ENCODE measurements at regions not wholly inside any gene's neighbourhood (a gene's known extent, or its start where the extent isn't known, plus 50 kb on each side); places are given as distances from the start of the nearest gene placed in this dataset.

DNA sequence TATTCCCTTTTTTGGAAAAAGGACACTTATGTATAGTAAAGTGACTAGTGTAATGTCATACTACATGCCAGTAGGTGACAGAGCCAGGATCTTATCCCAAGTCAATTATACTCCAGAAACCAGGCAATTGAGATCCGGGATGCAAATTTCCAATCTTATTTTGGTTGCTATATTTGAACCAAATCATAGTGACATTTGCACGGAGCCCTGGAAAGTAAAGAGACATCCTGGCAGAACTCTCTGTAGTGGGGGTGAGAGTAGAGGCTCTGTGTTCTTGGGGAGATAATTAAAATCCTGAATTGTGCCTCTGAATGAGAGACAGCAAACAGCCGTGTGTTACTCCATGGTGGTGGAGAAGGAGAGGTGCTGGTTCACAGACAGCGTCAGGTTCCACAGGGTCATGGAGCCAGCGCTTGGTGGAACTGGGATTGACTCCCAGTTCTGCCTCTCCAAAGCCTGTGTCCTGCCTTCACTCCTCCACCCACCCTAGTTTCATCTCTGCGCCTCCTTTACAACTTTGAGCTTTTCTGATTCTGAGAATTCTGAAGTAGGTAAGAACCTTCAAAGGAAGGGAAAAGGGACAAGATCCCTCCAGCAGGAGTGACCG is 432.3 kb downstream of the PTPRU start:
- TF ChIP-seq NFE2L2 (conservative IDR thresholded peaks at IDR 0.05; ENCODE audit: low read length) (no peak), POLR2A (IDR thresholded peaks at IDR 0.05; ENCODE audit: low read length) (no peak), HOXB5 (CRISPR knock-in tag; IDR thresholded peaks at IDR 0.05) (no peak), MAFK (IDR thresholded peaks at IDR 0.05; ENCODE audit: partially characterized antibody) (no peak), CHD4 (IDR thresholded peaks at IDR 0.05; ENCODE audit: borderline replicate concordance) (no peak), RAD21 (conservative IDR thresholded peaks at IDR 0.05 in 1 of 2, IDR thresholded peaks at IDR 0.05 in 1 of 2) (no peak), SMC3 (IDR thresholded peaks at IDR 0.05) (no peak), MYC (IDR thresholded peaks at IDR 0.05; ENCODE audit: borderline replicate concordance, low read length) (no peak)
- TF ChIP-seq, protein P1, sequence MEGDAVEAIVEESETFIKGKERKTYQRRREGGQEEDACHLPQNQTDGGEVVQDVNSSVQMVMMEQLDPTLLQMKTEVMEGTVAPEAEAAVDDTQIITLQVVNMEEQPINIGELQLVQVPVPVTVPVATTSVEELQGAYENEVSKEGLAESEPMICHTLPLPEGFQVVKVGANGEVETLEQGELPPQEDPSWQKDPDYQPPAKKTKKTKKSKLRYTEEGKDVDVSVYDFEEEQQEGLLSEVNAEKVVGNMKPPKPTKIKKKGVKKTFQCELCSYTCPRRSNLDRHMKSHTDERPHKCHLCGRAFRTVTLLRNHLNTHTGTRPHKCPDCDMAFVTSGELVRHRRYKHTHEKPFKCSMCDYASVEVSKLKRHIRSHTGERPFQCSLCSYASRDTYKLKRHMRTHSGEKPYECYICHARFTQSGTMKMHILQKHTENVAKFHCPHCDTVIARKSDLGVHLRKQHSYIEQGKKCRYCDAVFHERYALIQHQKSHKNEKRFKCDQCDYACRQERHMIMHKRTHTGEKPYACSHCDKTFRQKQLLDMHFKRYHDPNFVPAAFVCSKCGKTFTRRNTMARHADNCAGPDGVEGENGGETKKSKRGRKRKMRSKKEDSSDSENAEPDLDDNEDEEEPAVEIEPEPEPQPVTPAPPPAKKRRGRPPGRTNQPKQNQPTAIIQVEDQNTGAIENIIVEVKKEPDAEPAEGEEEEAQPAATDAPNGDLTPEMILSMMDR (IDR thresholded peaks at IDR 0.05): no peak
- TF ChIP-seq, protein P2, sequence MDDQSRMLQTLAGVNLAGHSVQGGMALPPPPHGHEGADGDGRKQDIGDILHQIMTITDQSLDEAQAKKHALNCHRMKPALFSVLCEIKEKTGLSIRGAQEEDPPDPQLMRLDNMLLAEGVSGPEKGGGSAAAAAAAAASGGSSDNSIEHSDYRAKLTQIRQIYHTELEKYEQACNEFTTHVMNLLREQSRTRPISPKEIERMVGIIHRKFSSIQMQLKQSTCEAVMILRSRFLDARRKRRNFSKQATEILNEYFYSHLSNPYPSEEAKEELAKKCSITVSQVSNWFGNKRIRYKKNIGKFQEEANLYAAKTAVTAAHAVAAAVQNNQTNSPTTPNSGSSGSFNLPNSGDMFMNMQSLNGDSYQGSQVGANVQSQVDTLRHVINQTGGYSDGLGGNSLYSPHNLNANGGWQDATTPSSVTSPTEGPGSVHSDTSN (IDR thresholded peaks at IDR 0.05): no peak
- TF ChIP-seq, protein P3, sequence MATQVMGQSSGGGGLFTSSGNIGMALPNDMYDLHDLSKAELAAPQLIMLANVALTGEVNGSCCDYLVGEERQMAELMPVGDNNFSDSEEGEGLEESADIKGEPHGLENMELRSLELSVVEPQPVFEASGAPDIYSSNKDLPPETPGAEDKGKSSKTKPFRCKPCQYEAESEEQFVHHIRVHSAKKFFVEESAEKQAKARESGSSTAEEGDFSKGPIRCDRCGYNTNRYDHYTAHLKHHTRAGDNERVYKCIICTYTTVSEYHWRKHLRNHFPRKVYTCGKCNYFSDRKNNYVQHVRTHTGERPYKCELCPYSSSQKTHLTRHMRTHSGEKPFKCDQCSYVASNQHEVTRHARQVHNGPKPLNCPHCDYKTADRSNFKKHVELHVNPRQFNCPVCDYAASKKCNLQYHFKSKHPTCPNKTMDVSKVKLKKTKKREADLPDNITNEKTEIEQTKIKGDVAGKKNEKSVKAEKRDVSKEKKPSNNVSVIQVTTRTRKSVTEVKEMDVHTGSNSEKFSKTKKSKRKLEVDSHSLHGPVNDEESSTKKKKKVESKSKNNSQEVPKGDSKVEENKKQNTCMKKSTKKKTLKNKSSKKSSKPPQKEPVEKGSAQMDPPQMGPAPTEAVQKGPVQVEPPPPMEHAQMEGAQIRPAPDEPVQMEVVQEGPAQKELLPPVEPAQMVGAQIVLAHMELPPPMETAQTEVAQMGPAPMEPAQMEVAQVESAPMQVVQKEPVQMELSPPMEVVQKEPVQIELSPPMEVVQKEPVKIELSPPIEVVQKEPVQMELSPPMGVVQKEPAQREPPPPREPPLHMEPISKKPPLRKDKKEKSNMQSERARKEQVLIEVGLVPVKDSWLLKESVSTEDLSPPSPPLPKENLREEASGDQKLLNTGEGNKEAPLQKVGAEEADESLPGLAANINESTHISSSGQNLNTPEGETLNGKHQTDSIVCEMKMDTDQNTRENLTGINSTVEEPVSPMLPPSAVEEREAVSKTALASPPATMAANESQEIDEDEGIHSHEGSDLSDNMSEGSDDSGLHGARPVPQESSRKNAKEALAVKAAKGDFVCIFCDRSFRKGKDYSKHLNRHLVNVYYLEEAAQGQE (IDR thresholded peaks at IDR 0.05): no peak
